SJSA1 (cell line): ENCODE measurements at regions not wholly inside any gene's neighbourhood (a gene's known extent, or its start where the extent isn't known, plus 50 kb on each side); places are given as distances from the start of the nearest gene placed in this dataset.

Source experiments
- DNase-seq, 2 experiments: peaks; one replicate each; pipeline ENCODE4 v3.0.0-alpha.2; 2015 to 2020; ENCODE audit warnings: low spot score in 2 of 2, low read depth in 1 of 2
- H3K27ac ChIP-seq: fragments of 250-450 bp; sonication (Bioruptor Pico); 2 replicates; pipeline ENCODE4 v1.5.1; 2020; ENCODE audit warnings: mild to moderate bottlenecking, moderate library complexity
- H3K27me3 ChIP-seq: fragments of 250-450 bp; sonication (Bioruptor Pico); replicated peaks from 2 replicates; pipeline ENCODE4 v1.5.1; 2020; ENCODE audit warnings: mild to moderate bottlenecking, moderate library complexity
- H3K36me3 ChIP-seq: fragments of 250-450 bp; sonication (Bioruptor Pico); 2 replicates; pipeline ENCODE4 v1.5.1; 2020; ENCODE audit warnings: mild to moderate bottlenecking
- H3K4me1 ChIP-seq: fragments of 250-450 bp; sonication (Bioruptor Pico); replicated peaks from 2 replicates; pipeline ENCODE4 v1.6.1; 2021; ENCODE audit warnings: mild to moderate bottlenecking
- H3K4me3 ChIP-seq: fragments of 250-450 bp; sonication (Bioruptor Pico); 2 replicates; pipeline ENCODE4 v1.5.1; 2020; ENCODE audit warnings: mild to moderate bottlenecking
- H3K9me3 ChIP-seq: fragments of 250-450 bp; sonication (Bioruptor Pico); replicated peaks from 2 replicates; pipeline ENCODE4 v1.5.1; 2020; ENCODE audit warnings: mild to moderate bottlenecking

DNA sequence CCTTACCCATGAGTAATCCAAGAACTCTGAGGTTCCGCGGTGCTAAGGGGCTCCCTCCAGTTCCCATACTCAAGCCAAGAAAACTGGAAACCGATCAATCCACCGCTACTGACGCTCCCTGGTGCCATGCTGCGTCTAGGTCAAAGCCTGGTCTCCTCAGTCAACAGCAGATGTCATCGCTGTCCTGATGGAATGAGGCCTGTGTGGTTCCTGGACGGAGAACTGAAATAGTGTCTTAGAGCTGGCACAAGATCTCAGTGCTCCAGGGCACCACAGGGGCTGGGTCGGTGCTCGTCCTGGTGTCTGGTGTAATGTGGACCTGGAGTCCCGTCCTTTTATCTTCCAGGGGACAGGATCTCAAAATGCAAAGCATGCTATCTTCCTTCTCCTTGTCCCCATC, 373.9 kb upstream of the CFAP20DC start:
- Histone ChIP-seq H3K4me1 (peaks cover 43% of the 10 kb centered on the region), H3K36me3 (no peaks in the 10 kb centered on the region), H3K27me3 (no peaks in the 10 kb centered on the region), H3K27ac (no peak overlapping the region), H3K4me3 (no peak overlapping the region), H3K9me3 (no peaks in the 10 kb centered on the region)
- DNase-seq: no peak

DNA sequence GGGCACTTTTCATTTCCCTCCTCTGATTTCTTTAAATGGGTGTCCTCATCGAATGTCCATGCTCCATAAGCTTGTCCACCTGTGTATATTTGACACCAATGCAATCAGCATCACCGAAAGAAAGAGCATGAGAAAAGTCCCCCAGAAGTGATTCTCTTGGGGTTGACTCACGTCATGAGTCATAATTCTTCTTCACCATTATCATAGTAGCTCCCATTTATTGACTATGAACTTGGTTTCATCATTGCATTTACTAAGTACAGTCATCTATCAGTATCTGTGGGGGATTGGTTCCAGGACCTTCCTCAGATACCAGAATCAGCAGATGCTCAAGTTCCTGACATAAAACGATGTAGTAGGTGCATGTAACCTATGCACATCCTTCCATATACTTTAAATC, 372.5 kb upstream of the CFAP20DC start:
- Histone ChIP-seq H3K9me3 (no peaks in the 10 kb centered on the region), H3K36me3 (no peaks in the 10 kb centered on the region)
- DNase-seq: no peak

DNA sequence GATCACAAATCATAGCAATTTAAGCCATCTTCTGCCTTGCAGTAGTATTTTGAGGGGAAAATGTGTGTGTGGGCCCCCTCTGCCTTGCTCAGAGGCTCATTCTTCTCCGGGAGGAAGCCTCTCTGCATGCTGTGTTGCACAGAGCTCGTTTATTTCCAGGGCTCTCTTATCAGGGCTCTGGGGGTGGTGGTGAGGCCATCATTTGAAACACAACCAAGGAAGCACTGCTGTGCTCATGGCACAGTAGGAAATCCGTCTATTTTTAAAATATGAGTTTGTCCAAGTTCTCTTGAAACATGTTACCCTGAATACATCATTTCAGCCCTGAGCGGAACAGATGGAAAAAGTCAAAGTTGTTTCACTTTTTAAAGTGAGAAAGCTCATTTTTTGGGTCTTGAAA, 369.0 kb upstream of the CFAP20DC start:
- Histone ChIP-seq H3K4me3 (no peak overlapping the region), H3K36me3 (no peaks in the 10 kb centered on the region), H3K4me1 (peaks cover 3% of the 10 kb centered on the region; the same call in 1 of the 2 replicates), H3K9me3 (no peaks in the 10 kb centered on the region), H3K27ac (no peak overlapping the region), H3K27me3 (no peaks in the 10 kb centered on the region)
- DNase-seq: no peak

More for the DNA sequence above, 372.5 kb upstream of the CFAP20DC start:
- H3K4me3 ChIP-seq: no peak overlapping the region
- no peaks in the 10 kb centered on the region for H3K27me3 ChIP-seq
- H3K27ac ChIP-seq: no peak overlapping the region
- peaks cover 37% of the 10 kb centered on the region for H3K4me1 ChIP-seq

DNA sequence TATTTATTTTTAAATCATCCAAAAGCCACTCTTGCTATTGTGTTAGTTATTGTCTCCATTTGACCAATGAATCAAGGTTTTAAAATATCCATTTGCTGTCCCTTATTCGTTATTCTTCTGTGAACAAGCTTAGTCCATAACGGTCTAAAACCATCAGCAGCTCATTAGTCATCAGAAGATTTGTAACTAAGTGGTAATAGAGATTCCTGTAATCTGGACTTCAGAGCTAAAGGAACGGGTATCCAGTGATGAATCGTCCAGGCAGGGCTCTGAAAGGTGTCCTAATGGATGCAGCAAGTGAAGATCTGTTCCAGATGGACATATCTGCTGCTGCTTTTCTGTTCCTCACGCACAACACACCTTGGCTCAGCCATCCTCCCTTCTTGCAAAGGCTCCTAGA, 362.7 kb upstream of the CFAP20DC start:
- H3K36me3 ChIP-seq: no peaks in the 10 kb centered on the region
- H3K27ac ChIP-seq: no peak overlapping the region
- no peak overlapping the region for H3K4me3 ChIP-seq
- no peaks in the 10 kb centered on the region for H3K9me3 ChIP-seq
- H3K27me3 ChIP-seq: no peaks in the 10 kb centered on the region
- peaks cover 6% of the 10 kb centered on the region for H3K4me1 ChIP-seq
- no peak for DNase-seq

DNA sequence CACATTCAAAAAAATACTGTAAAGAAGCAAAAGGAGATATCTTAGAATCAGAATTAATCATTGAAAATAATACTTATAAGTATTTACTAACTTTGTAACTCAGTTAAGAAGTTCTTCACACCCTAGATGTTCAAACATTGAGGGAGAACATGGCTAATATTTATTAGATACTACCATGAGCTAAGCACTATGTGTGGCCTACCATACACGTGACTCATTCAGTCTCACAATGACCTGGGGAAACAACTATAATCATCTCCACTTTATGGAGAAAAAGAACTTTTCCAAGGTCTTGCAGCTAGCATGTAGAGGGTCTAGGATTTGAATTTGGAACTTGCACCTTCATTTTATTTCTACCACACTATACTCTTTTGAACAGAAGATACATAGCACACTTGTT, 361.9 kb upstream of the CFAP20DC start:
- Histone ChIP-seq H3K27ac (no peak overlapping the region), H3K4me1 (peaks cover 6% of the 10 kb centered on the region), H3K4me3 (no peak overlapping the region), H3K9me3 (no peaks in the 10 kb centered on the region), H3K27me3 (no peaks in the 10 kb centered on the region), H3K36me3 (no peaks in the 10 kb centered on the region)
- no peak for DNase-seq

DNA sequence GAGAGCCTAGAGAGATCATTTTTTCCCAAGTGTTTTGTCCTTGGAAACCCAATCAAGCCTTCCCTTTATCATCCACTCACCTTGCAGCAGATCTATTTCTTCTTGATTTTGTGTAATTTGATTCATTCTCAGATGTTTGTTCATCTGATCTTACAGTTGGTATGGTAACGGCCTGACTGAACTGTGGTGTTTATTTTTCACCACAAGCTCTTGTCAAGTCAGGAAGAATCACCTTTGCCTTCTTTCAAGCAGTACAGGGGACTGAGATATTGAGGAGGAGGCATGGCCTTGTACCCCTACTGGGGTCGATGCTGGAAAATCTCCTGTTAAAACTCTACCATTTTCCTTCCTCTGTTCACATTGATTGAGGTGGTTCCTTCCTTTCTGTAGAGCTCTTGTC, 361.4 kb upstream of the CFAP20DC start:
- H3K9me3 ChIP-seq: no peaks in the 10 kb centered on the region

DNA sequence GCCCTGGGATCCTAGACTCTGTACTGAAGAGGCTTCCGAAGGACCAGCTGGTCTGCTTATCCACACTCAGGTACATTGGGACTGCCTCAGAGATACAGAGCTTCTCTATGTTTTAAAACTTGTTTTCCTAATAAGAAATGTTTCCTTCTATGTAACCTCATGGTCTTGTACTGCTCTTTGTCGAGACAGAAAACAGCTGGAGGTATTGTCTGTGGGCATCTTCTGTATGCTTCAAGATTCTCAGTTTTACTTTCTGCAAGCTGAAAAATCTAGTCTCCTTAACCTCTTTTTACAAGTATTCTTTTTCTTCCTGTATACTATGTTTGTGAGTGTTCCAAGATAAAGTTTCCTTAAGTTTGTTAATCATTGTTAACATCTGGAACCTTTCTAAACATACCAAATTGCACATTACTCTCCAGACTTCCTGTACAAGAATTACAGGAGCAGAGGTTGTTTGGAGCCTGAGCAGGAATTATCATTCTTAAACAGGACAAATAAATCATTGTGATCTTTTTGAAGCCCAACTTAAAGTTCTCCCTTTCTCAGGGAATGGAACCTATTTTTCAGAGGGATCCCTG, 358.3 kb upstream of the CFAP20DC start:
- DNase-seq: no peak
- H3K27ac ChIP-seq: no peak overlapping the region

More for the DNA sequence above, 361.4 kb upstream of the CFAP20DC start:
- peaks cover 6% of the 10 kb centered on the region for H3K4me1 ChIP-seq
- H3K36me3 ChIP-seq: no peaks in the 10 kb centered on the region
- DNase-seq: no peak
- no peaks in the 10 kb centered on the region for H3K27me3 ChIP-seq
- no peak overlapping the region for H3K4me3 ChIP-seq
- H3K27ac ChIP-seq: no peak overlapping the region

DNA sequence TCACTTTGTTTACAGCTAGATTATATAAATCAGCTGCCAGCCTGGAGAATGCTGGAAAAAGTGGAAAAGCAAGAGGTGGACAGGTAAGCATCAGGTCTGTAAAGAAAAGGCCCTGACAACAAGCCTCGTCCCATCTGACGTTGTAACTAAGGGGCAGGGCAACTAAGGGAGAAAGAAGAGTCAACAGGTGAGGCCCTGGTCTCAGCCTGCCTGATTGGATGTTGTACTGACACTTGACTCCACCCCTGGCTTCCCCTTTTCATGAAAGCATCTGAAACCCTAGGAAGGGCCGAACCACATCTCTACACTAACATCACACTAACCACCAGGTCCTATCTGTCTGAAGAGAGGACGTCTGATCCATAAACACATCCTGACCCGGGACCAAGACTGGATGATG, 357.6 kb upstream of the CFAP20DC start:
- Histone ChIP-seq H3K4me1 (peaks cover 6% of the 10 kb centered on the region), H3K27ac (no peak overlapping the region), H3K36me3 (no peaks in the 10 kb centered on the region), H3K4me3 (no peak overlapping the region), H3K27me3 (no peaks in the 10 kb centered on the region), H3K9me3 (no peaks in the 10 kb centered on the region)
- no peak for DNase-seq

More for the DNA sequence above, 358.3 kb upstream of the CFAP20DC start:
- Histone ChIP-seq H3K36me3 (no peaks in the 10 kb centered on the region), H3K27me3 (no peaks in the 10 kb centered on the region), H3K4me1 (peaks cover 6% of the 10 kb centered on the region), H3K9me3 (no peaks in the 10 kb centered on the region), H3K4me3 (no peak overlapping the region)

DNA sequence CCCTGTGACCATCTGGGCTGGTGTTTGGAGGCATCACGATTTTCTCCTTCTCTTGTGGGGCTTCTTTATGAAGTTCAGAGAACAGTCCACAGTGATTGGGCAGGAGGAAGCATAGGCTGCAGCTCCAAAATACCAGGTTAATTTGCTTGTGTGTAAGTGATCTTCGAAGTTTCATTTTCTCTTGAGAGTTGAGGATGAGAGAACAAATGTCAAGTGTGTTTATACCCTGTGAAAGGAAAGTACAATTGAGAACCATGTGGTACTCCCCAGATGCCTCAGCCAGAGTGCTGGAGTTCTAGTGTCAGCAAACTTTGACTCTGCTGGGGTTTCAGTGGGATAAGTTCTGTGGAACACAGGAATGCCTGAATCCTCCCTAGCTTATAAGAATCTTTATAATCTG, 357.1 kb upstream of the CFAP20DC start:
- no peak for DNase-seq
- H3K27me3 ChIP-seq: no peaks in the 10 kb centered on the region
- no peaks in the 10 kb centered on the region for H3K36me3 ChIP-seq
- H3K4me3 ChIP-seq: no peak overlapping the region
- no peaks in the 10 kb centered on the region for H3K9me3 ChIP-seq
- H3K27ac ChIP-seq: no peak overlapping the region
- H3K4me1 ChIP-seq: peaks cover 3% of the 10 kb centered on the region

DNA sequence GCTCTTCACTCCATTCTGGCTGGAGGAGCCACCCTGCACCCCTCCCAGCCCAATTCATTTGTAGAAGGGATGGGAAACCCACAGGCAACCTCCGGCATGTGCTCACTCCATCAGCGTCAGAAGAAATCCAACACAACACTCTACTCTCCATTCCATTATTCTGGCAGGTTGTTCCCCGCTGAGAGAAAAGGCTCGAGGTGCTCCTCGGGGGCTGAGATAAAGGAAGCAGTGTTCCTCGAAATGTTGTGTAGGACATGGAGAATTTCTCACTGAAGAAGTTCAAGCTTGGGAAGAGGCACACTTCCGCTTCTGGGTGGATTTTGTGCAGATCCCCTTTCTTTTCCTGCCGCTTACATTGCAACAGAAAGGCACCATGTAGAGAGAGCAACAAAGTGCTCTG, 355.0 kb upstream of the CFAP20DC start:
- DNase-seq: no peak
- H3K27ac ChIP-seq: no peak overlapping the region
- H3K9me3 ChIP-seq: no peaks in the 10 kb centered on the region
- no peaks in the 10 kb centered on the region for H3K27me3 ChIP-seq
- H3K4me3 ChIP-seq: no peak overlapping the region
- no peaks in the 10 kb centered on the region for H3K4me1 ChIP-seq
- no peaks in the 10 kb centered on the region for H3K36me3 ChIP-seq

DNA sequence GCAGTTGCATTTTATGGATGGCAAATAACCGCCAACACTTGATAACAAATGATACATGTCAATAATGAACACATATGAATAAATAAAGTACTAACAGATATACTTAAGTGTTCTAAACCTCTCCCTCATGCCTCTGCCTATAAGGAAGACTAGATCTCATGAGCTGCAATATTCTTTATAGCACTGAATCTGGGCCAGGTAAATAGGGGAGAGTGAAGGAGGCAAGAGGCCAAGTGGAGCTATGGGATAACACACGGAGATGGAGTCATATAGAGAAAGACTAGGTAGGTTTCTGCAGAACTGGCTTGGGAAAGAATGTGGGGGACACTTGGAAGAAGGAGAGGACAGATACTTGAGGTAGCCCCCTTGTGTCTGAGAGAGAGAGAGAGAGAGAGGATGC, 354.2 kb upstream of the CFAP20DC start:
- Histone ChIP-seq H3K27ac (no peak overlapping the region), H3K9me3 (no peaks in the 10 kb centered on the region), H3K4me3 (no peak overlapping the region), H3K36me3 (no peaks in the 10 kb centered on the region), H3K27me3 (no peaks in the 10 kb centered on the region), H3K4me1 (no peaks in the 10 kb centered on the region)
- DNase-seq: no peak

DNA sequence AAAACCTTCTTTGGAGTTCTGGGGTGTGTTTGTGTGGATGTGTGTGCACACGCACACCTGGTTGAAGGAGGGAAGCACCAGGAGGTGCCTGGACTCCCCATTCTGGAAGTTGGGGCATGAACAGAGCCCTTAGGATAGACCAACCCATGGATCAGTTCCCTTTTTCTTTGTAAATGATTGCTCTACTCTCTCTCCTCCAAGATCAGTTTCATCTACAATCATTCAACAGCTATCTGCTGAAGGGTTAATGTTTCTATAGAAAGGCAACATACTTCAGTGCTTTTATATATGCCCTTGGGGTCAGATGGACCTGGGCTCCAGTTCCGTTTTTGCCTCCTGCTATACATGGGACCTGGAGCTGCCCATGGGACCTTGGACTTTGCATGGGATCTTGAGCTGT, 352.1 kb upstream of the CFAP20DC start:
- H3K27me3 ChIP-seq: no peaks in the 10 kb centered on the region
- H3K36me3 ChIP-seq: no peaks in the 10 kb centered on the region
- DNase-seq: no peak

DNA sequence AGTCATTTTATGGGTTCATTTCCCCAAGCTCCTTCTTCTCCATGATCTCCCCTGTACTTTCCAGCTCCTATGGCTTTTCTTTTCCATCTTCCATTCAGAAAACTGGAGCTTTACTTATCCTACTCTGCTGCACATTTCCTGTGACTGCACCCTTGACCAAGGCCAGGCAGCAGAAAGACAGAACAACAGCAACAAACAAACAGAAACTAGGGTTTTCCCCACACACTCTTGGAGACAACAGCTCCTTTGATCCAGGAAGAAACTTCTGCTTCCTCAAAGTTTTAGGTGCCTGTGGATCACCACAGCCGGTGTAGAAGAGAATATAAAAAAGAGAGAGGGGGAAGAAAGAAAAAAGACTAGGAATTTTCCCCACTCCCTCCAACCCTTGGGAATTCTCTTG, 342.3 kb upstream of the CFAP20DC start:
- H3K9me3 ChIP-seq: no peaks in the 10 kb centered on the region
- DNase-seq: no peak
- no peak overlapping the region for H3K4me3 ChIP-seq
- H3K27me3 ChIP-seq: no peaks in the 10 kb centered on the region
- H3K27ac ChIP-seq: no peak overlapping the region
- no peaks in the 10 kb centered on the region for H3K36me3 ChIP-seq
- H3K4me1 ChIP-seq: no peaks in the 10 kb centered on the region

More for the DNA sequence above, 352.1 kb upstream of the CFAP20DC start:
- no peaks in the 10 kb centered on the region for H3K9me3 ChIP-seq
- no peak overlapping the region for H3K4me3 ChIP-seq
- no peak overlapping the region for H3K27ac ChIP-seq
- H3K4me1 ChIP-seq: no peaks in the 10 kb centered on the region

DNA sequence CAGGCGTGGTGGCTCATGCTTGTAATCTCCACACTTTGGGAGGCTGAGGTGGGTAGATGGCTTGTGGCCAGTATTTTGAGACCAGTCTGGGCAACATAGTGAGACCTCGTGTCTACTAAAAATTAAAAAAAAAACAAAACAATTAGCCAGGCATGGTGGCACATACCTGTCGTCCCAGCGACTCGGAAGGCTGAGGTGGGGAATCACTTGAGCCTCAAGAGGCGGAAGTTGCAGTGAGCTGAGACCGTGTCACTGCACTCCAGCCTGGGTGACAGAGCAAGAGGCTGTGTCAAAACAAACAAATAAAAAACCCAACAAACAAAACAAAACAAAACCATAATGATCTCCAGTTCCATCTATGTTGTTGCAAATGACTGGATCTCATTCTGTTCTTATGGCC, 341.3 kb upstream of the CFAP20DC start:
- Histone ChIP-seq H3K4me1 (no peaks in the 10 kb centered on the region), H3K9me3 (no peaks in the 10 kb centered on the region), H3K36me3 (no peaks in the 10 kb centered on the region), H3K4me3 (no peak overlapping the region), H3K27ac (no peak overlapping the region), H3K27me3 (no peaks in the 10 kb centered on the region)
- DNase-seq: no peak

DNA sequence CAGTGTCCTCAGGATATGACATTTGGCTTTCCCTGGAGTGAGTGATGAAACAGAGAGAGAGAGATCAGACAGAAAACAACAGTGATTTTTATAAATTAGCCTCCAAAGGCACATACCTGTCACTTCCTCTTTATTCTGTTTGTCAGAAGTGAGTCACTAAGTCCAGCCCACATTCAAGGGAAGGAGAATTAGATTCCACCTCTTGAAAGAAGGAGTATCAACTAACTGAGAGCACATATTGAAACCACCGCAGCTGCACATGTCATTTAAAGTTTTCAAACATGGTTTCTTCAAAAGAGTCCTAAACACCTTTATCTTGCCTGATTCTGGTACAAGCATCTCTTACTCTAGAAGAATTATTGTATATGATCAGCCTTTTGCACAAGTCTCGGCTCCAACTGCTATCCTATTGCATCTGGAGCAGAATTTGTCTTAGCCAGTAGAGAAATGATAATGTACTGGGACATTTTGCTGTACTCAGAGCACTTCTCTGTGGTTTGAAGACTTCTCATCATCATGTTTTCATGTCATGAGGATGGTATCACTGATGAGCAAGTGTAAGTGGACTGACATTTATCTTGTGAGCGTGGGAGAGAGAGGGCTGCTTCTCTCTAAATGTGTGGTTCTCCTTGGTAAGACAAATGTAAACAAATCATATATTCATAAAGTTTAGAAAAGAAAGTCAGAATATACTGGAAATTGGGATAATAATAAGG, 338.9 kb upstream of the CFAP20DC start:
- H3K27me3 ChIP-seq: no peaks in the 10 kb centered on the region
- DNase-seq: no peak
- no peaks in the 10 kb centered on the region for H3K9me3 ChIP-seq
- H3K27ac ChIP-seq: no peak overlapping the region
- H3K4me1 ChIP-seq: no peaks in the 10 kb centered on the region
- H3K4me3 ChIP-seq: no peak overlapping the region
- no peaks in the 10 kb centered on the region for H3K36me3 ChIP-seq
